ENCODE measurements at regions not wholly inside any gene's neighbourhood (a gene's known extent, or its start where the extent isn't known, plus 50 kb on each side); places are given as distances from the start of the nearest gene placed in this dataset.

DNA sequence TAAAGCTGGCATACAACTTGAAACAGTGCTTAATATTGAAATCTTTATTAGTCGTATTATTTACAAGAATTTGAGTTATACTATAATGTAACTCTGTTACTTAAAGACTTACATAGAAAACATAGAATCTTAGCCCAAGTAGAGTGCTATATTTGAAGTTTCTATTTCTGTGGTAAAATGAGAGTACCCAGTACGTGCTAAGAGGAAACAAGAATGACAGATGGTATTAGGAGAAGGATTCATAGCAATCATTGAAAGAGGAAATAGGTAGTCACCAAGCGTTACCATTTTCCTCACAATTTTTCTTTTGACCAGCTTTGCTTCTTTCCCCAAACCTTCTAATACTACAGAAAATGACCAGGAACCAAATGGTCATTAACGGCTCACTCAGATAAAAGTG, 412.1 kb upstream of the GRIA3 start:
- no peak for TF ChIP-seq POLR2A (IDR thresholded peaks at IDR 0.05)
- TF ChIP-seq, protein P1, sequence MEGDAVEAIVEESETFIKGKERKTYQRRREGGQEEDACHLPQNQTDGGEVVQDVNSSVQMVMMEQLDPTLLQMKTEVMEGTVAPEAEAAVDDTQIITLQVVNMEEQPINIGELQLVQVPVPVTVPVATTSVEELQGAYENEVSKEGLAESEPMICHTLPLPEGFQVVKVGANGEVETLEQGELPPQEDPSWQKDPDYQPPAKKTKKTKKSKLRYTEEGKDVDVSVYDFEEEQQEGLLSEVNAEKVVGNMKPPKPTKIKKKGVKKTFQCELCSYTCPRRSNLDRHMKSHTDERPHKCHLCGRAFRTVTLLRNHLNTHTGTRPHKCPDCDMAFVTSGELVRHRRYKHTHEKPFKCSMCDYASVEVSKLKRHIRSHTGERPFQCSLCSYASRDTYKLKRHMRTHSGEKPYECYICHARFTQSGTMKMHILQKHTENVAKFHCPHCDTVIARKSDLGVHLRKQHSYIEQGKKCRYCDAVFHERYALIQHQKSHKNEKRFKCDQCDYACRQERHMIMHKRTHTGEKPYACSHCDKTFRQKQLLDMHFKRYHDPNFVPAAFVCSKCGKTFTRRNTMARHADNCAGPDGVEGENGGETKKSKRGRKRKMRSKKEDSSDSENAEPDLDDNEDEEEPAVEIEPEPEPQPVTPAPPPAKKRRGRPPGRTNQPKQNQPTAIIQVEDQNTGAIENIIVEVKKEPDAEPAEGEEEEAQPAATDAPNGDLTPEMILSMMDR (IDR thresholded peaks at IDR 0.05): no peak

All from thyroid gland (tissue), 4 donors.